Central memory CD4-positive, alpha-beta T cell (primary cell): ENCODE measurements at regions not wholly inside any gene's neighbourhood (a gene's known extent, or its start where the extent isn't known, plus 50 kb on each side); places are given as distances from the start of the nearest gene placed in this dataset.
"Not testable (repeated sequence)": the region's sequence is repeated elsewhere in the genome, so short reads cannot be mapped to it uniquely, and the experiment has no call there.

Experiments used
- DNase-seq: peaks from one replicate; pipeline ENCODE4 v3.0.0; 2022

DNA sequence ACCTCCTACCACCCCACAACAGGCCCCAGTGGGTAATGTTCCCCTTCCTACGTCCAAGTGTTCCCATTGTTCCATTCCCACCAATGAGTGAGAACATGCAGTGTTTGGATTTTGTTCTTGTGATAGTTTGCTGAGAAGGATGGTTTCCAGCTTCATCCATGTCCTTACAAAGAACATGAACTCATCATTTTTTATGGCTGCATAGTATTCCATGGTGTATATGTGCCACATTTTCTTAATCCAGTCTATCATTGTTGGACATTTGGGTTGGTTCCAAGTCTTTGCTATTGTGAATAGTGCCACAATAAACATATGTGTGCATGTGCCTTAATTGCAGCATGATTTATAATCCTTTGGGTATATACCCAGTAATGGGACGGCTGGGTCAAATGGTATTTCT lies 81.6 kb downstream of the P2RY10 start:
- DNase-seq = not testable (repeated sequence)

DNA sequence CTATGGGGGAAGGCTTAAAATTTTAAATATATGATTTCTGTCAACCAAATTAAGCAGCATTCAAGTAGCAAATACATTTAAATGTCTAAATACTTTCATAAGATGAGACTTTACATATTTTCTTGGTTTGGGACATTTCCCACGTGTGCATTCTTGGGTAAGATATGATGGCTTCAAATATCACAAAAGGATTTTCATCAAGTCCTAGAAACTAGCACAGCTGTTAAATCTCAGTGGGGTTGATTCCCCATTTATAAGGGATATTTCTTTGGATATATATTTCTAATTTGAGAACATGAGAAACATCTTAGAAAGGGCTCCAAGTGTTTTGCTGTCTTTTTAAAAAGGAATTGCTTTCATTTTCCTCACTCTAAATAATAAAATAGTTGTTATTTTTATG lies 90.2 kb downstream of the P2RY10 start:
- DNase-seq = no peak

DNA sequence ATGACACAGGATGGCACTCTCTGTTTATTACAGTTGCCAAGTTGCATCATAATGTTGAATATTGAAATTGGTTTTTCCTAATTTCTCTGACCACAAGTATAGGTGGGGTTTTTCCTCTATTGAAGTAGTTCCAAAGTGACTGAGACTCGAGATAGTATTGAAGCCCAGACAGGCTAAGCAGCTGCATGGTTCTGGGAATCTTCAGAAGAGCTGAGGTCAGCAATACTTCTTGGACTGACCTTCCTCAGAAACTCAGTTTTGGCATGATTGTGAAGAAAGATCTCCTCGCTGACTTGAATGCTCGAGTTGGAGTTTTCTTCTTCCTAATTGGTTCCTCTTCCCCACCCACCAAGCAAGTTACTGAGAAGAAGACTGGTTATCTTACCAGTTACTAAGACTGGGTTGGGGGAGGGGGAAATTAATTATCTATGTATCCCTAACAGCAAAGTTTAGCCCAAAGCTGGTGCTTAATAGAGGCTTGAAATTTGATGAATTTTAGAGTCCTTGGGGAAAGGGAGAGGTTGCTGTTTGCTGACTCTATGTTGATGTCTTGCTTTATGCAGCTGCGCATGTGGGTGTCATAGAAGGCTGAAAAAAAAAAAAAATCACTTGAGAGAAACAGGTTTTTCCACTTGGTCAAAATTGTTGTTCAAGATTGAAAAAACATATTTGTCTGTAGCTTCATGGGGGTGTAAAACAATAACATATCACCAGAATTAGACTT lies 91.1 kb downstream of the P2RY10 start:
- no peak for DNase-seq

DNA sequence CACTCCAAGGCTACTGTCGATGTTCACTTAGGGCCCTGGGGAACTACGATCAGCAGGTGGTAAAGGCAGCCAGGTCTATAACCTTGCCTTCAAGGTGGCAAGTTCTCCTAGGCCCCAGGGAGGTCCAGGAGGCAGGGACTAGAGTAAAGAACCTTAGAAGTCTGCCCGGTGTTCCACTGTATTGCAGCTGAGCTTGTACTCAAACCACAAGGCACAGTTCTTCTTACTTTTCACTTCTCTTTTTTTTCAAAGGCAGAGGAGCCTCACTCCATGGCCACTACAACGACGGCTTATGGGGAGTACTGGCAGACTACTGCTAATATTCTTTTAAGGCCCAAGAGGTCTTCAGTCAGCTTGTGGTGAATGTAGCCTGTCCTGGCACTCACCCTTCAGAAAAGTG lies 78.8 kb upstream of the GPR174 start:
- DNase-seq = no peak

DNA sequence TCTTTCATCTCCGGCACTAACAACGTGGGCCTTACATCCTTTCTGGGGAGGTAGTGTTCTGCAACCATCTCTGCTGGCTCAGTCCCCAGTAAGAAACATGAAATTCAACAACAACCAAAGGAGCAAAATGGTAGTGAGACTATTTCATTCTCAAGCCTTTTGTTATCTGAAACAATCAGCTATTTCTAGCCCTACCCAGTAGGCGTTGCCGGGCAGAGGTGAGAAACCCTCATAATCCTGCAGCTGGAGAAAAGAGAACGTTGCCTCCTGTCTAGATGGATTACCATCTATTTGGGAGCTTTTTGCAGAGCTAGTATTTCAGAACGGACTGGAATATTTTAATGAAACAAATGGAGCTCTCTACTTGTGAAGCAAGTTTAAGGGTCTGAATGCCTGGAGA lies 66.4 kb upstream of the GPR174 start:
- no peak for DNase-seq

DNA sequence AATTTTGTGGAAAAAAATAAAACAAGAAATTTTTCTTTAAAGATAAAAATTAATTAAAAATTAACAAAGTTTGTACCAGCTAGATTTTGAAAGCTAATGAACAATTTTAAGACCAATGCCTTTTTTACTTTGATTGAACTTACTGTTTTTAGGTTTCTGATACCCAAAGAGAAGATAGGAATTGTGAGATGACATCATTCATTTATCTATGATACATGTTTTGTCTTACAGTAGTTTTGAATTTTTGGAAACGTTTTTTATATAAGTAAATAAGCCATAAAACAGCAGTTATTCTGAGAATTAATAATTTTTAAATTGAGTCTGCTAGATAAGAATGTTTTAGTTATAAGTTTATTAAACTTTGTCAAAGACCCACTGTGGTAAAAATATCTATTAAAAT lies 65.0 kb upstream of the GPR174 start:
- DNase-seq = no peak

DNA sequence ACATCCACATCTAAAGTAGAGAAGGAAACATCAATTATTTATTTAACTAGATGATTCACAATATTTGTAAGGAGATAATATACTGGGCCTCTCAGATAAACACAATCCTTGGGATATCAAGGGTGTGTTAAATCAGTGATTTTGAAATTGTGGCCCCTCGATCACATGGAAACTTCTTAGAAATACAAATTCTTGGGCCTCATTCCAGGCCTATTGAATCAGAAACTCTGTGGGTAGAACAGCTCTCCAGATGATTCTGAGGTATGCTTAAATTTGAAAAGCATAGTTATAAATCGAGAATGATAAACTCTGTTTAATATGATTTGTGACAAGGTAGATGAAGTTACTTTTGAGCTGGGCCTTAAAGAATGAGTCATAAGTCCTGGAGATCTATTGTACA lies 64.3 kb upstream of the GPR174 start:
- DNase-seq = no peak

DNA sequence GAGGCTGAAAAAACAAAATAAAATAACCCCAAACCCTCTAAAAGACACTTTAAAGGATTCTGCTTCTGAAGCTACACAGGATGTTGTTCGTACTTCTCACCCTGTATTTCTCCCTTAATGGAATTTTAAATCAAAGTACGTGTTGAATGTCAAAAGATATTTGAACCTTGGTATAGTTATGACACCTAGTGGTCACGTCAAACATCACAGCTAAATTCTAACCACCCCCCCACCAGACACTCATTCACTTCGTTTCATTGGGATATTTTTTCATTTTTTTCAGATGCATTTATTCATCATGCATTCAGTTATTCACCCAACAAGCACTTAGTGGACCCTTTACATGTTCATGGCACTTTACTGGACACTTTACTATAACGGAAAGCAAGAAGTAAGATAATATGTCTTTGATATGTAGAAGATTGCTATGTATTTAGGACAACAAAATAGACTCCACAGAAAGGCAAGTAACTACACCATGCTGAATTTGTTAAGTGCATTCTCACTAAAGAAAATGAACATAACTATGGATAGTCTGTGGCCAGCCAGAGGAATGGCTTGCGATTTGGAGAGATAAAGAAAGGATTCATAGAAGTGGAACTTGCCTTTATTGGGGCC lies 62.5 kb upstream of the GPR174 start:
- DNase-seq = peak; percentile 61

DNA sequence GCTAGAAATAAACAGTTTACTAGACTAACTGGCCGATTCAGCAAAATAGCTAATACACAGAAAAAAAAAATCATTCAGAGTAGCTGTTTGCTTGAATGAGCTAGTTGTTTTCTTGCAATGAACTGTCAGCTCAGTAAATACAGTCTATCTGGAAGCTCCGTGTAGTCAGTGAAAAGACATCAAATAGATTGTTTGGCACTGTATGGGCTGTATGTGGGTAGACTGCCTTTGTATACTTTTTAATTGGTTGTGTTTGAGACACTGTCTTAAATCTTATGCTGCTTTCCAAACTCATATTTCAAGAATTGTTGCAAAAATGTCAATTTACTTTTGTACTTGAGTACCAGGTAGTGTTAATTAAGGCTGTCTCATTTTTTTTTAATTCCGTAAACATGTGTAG lies 61.6 kb upstream of the GPR174 start:
- DNase-seq = no peak

DNA sequence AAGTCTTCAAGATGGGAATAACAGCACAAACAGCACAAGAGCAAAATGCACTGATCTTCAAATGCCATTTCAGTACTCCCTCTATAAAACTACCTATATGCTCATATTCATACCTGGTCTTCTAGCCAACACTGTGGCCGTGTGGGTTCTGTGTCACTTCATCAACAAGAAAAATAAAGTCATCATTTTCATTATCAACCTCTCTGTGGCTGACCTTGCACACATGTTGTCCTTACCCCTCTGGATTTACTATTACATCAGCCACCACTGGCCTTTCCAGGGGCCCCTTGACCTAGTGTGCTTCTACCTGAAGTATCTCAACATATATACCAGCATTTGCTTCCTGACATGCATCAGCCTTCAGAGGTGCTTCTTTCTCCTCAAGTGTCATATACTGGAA lies 59.6 kb upstream of the GPR174 start:
- no peak for DNase-seq

DNA sequence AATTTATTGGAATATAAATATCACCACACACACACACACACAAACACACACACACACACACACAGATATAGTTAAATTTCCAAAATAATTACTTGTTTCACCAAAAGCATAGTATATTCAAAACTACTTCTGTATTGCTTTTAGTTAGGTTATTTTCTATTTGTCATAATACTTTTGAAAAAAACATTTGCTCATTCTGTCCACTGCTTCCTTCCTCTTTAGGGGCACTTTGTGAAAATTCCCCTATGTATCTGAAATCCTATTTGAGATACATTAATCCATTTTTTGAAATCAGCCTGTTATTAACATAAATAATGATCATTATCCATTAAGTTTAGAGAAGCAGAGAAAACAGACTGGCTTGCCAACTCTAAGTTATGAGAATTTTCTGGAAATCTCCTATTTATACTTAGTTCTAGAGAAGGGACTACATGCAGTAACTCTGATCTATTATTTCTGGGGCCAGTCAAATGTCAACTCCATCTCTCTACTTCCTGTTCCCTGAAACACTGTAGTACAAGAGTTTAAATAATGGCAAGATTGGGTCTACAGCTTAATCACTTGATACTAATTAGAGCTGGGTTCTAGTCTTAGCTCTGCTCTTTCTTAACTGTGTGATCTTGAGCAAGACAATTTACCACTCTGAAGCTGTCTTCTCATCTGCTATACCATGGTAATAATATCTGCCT lies 54.4 kb upstream of the GPR174 start:
- DNase-seq = no peak

DNA sequence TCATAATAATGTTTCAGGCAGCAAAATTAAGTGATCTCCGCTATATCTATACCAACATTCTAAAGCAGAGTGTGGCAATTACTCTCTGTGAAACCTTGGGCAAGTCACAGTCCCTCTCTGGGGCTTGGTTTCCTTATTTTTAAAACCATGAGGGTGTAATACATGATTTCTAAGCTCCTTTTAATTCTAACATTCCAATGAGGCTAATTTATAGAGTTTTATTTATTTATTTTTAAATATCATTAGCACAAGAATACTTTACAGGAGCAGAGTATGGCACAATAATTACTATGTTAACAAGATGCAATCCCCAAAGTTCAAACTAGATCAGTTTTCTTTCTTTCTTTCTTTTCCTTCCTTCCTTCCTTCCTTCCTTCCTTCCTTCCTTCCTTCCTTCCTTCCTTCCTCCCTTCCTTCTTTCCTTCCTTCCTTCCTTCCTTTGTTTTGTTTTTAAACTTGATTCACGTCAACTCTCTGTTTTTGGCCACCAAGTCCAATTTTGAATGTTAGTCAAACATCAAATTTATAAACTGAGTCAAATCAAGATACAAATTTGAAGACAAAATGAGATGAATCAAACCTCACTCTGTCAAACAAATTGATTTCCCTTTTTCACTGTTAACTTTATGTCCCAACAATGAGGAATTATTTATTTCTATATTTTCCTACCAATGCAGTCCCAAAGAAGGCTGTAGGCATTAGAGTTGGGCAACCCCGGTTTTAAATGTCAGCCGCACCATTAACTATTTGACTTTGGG lies 50.2 kb upstream of the GPR174 start:
- no peak for DNase-seq
